Hematopoietic multipotent progenitor cell treated with erythropoietin and hydrocortisone succinate and interleukin-3 and kit ligand, for 17 days (in vitro differentiated cells): ENCODE measurements at regions not wholly inside any gene's neighbourhood (a gene's known extent, or its start where the extent isn't known, plus 50 kb on each side); places are given as distances from the start of the nearest gene placed in this dataset.

Source experiments
- DNase-seq: peaks from one replicate; pipeline ENCODE4 v3.0.0-alpha.2; 2015; ENCODE audit warnings: low spot score

DNA sequence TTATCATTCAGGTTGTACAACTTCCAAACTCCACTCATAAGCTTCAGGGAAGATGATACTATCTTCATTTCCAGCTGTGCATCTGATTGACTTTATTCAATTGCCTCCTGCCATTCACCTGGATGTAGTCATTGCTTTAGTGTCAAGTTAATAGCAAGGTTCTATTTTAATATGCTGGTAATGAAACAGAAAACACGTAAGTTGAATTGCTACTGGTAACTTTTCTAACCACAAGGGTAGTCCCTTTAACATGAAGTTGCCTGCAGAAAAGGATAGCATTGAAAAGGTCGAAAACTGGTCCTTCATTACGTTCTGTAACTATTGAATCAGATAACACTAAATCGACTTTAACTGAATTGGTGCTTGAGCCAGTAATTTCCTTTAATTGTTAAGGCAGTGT lies 459.4 kb upstream of the CDH6 start:
- no peak for DNase-seq

GRCh38 chr5:30725073-30725472 lies 468.4 kb upstream of the CDH6 start:
- DNase-seq, result no peak

GRCh38 chr5:30698217-30698616 lies 495.3 kb upstream of the CDH6 start:
- DNase-seq, result no peak

GRCh38 chr5:30693326-30693725 lies 500.2 kb upstream of the CDH6 start:
- no peak for DNase-seq

DNA sequence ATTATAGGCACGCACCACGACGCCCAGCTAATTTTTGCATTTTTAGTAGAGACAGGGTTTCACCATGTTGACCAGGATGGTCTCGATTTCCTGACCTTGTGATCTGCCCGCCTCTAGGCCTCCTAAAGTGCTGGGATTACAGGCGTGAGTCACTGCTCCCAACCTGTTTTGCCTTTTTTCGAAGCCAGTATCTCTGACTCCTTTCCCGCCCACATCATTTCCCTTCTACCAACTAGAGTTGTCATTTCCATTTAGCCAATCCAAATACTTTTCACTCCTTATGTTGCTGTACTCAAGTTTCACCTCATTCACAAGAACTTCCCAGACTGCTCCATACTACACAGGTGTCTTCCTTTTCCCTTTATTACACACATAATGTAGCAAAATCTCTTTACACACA lies 502.6 kb upstream of the CDH6 start:
- no peak for DNase-seq

GRCh38 chr5:30687461-30687860 lies 506.0 kb upstream of the CDH6 start:
- DNase-seq, result no peak

DNA sequence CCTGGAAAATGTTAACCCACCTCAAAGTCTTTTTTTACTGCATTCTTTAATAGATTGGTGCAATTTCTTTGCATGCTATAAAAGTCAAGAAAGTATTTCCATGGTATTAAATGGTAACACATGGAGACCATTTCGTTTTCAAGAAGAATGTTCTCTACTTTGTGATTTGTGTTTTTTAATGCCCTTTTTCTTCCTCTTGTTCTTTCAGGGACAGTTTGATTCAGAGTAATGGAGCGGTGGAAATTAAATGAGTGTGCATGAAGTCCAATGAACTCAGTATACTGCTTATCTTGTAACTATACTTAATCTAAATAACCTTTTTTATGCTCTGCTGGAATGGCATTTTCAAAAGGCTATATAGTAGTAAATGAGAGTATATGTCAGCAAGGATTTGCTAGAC lies 507.0 kb upstream of the CDH6 start:
- DNase-seq, result no peak

- no peak for DNase-seq
Measured at GRCh38 chr5:30676223-30676840, 517.2 kb upstream of the CDH6 start.

GRCh38 chr5:30667293-30667692 lies 526.2 kb upstream of the CDH6 start:
- DNase-seq, result no peak

DNA sequence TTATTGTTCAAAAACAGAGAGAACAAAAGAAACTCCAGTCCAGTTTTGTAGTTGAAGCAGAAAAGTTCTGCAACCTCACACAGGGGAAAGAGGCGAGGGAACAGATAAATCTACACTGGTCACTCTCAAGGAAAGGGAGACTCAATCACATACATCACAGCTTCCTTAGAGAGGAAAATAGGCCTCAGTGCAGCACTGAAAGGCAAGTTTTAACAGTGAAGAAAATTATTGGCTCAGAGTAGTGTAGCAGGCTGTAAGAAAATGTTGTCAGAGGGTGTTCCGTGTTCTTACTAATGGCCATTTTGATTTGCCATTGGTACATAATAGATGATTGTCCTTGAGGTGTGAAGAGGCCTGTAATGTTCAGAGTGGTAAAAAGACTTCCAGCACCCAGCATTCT lies 530.0 kb upstream of the CDH6 start:
- no peak for DNase-seq

GRCh38 chr5:30662373-30662772 lies 531.1 kb upstream of the CDH6 start:
- no peak for DNase-seq

GRCh38 chr5:30661730-30662129 lies 531.8 kb upstream of the CDH6 start:
- DNase-seq, result no peak

DNA sequence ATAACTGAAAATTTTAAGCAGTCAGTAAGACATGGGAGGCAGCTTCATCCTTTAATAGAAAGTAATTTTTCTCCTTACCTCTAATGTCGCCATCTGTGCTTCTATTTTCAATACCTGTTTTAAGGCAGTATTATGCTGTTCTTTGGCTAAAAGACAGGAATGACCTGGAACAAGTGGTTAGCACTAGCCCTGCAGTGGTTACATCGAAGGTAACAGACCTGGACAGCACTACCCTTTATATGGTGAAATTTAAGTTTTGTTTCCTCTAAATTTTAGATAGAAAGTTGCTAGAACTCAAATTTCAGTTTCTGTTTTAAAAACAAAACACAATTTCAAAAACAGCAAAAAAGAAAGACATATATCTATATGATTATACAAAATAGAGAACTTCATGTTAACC lies 534.1 kb upstream of the CDH6 start:
- no peak for DNase-seq

DNA sequence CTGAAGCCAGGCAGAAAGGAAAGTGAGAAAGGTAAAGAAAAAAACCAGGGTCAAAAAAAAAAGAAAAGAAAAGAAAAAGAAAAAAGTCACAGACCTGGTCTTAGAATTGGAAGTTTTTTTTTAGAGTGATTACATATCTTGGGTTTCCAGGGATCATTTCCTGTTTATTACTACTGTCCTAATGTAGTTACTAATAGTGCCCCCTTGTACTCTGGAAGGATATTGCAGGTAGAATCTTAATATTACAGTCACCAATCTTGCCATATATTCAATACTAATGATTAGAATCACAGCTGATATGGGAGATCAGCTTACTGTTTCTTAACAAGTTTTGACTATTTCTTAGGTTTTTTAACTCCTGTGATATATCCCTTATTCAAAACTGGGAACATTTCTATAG lies 543.2 kb upstream of the CDH6 start:
- DNase-seq, result no peak

DNA sequence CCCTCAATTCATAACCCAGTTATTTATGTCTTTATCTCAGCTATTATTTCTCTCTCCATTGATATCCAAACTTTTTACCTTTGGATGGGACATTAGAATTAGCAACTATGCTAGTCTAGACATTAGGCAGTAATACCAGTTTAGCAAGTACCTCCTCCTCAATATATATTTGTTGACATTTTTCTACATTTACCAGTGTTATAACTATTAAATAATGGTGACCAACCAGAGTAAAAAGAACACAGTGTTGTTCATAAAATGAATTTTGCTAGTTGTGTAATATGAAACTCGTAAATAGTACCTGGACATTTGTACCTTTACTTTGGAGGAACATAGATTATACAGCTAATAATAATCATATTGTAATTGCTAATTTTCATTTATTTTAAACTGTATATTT lies 554.6 kb upstream of the CDH6 start:
- no peak for DNase-seq

- DNase-seq, result no peak
Measured at GRCh38 chr5:30627945-30628344, 565.5 kb upstream of the CDH6 start.

- no peak for DNase-seq
Measured at GRCh38 chr5:30626557-30626956, 566.9 kb upstream of the CDH6 start.

DNA sequence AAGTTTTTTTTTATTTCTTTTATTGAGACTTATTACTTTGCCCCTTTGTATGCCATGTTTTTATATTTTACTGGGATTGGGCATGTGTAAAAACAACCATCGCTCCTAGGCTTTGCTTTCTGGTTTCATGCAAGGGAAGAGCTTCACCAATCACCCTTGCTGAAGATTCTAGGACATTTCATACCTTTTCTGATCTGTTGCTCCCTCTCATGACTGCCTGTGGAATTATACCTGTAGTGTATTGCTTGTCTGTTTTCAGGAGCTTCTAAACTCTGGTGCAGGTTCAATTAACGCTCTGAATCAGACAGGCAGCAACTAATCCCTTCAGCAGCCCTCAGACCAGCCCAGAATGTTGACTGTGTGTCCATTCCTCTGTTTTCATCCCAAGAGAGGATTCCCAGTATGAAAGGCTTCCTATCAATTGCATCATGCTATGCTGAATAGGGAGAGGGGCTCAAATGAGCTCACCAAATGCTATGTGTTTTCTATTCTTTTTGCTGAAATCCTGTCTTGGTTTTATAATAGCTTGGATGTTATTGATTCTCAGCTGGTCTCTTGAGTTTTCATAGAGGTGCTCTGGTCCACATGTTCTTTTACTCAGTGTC lies 572.9 kb upstream of the CDH6 start:
- no peak for DNase-seq

DNA sequence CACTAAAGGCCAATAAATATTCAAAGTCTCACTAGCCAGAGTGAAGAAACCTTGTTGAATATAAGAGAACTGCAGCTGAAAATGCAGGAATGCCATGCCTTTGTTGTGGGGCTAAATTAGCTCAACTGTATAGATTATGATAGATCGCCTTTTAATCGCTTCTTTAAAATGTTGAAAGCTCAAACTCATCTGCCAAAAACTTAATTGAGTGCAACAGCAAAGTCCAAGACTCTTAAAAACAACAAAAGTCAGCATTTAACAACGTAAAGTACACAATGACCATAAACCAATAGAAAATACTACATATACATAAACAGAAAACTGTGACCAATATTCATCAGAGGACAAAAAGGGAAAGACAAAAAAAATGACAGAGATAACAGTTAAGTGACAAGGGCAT lies 585.0 kb upstream of the CDH6 start:
- no peak for DNase-seq

GRCh38 chr5:30607301-30607894 lies 586.1 kb upstream of the CDH6 start:
- DNase-seq, result no peak

- DNase-seq, result no peak
Measured at GRCh38 chr5:30605693-30606268, 587.7 kb upstream of the CDH6 start.

GRCh38 chr5:30604648-30605262 lies 588.7 kb upstream of the CDH6 start:
- DNase-seq, result no peak

- no peak for DNase-seq
Measured at GRCh38 chr5:30600892-30601291, 592.6 kb upstream of the CDH6 start.
